HG03575 (cell line): ENCODE measurements at regions not wholly inside any gene's neighbourhood (a gene's known extent, or its start where the extent isn't known, plus 50 kb on each side); places are given as distances from the start of the nearest gene placed in this dataset.
"Not testable (repeated sequence)": the region's sequence is repeated elsewhere in the genome, so short reads cannot be mapped to it uniquely, and the experiment has no call there.

ENCODE experiments used
- ATAC-seq: cut with Tn5 transposase; IDR thresholded peaks from one replicate; pipeline ENCODE4 v1.9.1; 2021; ENCODE audit not compliant: unreplicated experiment, insufficient number of reproducible peaks, low FRiP score; ENCODE audit errors: extremely low read depth

DNA sequence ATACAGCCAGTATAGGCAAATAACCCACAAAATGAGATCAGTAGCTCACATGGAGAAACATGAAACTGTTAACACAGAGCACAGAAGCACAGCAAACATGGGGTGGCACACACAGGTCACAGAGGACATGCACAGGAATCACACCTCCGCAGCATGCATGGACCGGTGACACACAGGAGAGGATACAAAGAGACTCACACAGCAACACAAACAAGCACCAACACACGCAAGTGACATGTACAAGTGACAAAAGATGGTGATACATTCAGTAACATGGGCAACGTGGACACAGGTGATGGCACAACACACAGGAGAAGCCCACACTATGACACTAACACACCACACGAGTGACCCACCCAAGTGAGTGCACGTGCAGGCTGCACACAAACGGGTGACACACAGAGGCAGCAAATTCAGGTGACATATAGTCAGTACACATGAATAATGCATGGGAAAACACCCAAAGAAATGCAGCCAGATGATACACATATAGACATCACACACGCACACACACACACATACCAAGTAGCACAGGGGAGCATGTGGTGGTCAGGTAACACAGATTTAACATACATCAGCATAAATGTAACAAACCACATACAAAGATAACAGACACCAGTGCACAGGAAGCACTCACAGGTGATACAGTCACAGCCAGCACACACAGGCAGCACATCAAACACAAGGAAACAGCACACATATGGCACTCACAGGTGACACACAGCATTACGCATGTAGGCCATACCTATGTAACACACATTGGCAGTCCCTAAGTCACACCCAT lies 216.0 kb upstream of the SFSWAP start:
- ATAC-seq = no peak

GRCh38 chr12:131497966-131498365 lies 212.9 kb upstream of the SFSWAP start:
- no peak for ATAC-seq

- no peak for ATAC-seq
Observed at GRCh38 chr12:131499160-131499863, 211.6 kb upstream of the SFSWAP start.

GRCh38 chr12:131499864-131500190 lies 211.1 kb upstream of the SFSWAP start:
- no peak for ATAC-seq

- no peak for ATAC-seq
Observed at GRCh38 chr12:131500564-131500963, 210.3 kb upstream of the SFSWAP start.

DNA sequence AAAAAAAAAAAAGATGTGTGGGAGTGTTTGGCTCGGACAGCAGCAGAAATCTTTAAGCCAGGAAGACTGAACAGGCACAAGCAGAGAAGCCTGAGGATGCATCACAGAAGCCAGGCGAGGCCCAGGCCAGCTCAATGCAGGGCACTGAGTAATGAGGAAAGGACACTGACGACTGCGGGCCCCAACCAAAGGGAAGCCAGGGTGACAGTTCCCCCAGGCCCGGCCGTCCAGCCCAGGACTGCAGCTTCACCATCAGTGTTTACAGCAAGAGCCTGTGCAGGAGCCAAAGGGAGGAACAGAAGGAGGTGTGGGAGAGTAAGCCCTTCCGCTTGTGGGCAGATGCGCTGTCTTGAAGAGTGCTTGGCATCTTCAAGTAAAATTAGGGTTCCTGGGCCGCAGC lies 205.3 kb upstream of the SFSWAP start:
- ATAC-seq = no peak

DNA sequence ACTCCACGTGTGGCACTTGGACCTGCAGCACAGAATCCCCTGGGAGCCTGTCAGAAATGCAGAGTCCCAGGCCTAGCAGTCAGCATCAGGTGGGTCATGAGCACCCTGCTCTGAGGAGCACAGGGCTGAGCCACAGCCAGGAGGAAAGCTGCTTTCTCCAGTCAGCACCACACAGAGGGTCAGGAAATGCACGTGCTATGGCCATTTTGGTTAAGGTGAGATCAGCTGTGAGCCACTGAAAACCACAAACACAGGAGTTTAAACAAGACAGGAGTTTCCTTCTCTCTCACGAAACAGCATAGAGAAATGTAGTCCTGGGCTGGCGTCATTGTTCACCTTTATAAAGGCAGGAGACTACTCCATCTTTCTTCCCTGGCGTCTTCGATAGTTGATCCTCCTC lies 204.5 kb upstream of the SFSWAP start:
- ATAC-seq = no peak

DNA sequence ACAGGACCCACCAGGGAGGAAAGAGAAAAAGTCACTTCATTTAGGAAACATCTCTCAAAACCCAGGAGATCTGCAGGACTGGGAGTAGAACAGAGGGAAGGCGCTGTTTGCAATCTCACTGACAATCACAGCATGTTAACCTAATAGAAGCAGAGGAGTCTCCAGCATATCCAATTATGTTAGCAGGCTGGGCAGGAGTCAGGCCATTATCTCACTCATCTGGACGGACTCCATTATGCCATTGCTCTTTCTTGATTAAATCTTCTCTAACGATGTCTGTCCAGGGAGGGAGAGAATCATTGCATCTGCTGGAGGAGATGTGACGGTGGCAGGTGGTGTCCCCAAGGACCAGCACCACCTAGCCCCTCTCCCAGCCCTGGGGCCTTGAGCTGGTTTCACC lies 203.8 kb upstream of the SFSWAP start:
- ATAC-seq = no peak

DNA sequence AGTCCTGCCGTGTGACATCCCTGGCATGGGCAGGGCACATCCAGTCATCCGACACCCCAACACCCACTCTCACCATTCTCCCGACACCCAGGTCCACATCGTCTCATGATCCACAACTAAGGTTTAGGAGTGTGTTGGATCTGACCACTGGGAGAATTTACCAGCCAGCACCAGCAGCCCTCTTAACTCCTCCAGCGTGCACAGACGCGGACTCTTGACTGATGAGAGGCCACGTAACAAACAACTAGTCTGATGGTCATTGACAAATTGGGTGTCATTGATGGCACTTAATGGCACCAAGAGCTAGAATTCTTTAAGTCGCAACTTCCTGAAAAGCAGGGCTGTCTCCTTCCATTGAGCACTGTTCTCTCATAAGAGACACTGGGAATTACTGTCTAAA lies 203.0 kb upstream of the SFSWAP start:
- no peak for ATAC-seq

GRCh38 chr12:131509701-131510100 lies 201.2 kb upstream of the SFSWAP start:
- ATAC-seq = no peak

- no peak for ATAC-seq
Observed at GRCh38 chr12:131510431-131510830, 200.5 kb upstream of the SFSWAP start.

GRCh38 chr12:131511391-131511802 lies 199.5 kb upstream of the SFSWAP start:
- ATAC-seq = peak; percentile 89

DNA sequence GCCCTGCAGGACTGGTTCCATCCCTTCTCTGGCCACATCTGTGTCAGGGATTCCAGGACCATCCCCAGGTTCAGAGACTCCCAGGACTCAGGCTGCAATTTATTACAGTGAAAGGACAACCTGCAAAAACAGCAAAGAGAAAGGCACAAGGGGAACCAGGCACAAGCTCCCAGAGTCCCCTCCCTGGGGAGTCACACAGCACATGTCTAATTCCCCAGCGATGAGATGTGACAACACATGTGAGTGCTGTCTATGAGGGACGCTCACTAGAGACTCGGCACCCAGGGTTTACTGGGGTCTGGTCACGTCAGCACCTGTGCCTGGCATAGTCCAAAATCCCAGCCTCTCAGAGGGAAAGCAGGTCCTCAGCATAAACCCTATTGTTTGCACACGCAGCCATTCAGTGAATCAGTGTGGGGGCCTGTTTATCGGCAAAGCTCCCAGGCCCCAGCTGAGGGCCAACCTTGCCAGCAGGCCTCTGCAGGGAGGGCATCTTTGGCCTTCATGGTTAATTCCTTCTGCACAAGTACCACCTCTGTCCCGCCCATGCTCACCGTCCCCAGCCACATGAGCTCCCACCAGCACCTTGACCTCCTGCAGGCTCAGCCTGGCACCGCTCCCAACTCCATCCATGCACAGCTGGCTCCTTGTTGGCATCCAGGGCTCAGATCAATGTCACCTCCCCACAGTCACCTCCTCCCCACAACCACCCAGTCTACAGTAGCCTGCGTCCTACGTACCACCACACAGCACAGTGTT lies 198.9 kb upstream of the SFSWAP start:
- ATAC-seq = no peak

GRCh38 chr12:131513606-131514005 lies 197.3 kb upstream of the SFSWAP start:
- ATAC-seq = no peak

DNA sequence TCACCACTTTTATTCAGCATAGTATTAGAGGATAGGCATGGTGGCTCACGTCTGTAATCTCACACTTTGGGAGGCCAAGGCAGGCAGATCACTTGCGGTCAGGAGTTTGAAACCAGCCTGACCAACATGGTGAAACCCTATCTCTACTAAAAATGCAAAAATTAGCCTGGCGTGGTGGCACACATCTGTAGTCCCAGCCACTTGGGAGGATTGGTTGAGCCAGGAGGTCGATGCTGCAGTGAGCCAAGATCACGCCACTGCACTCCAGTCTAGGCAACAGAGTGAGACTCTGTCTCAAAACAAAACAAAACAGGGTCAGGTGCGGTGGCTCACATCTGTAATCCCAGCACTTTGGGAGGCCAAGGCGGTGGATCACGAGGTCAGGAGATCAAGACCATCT lies 190.3 kb upstream of the SFSWAP start:
- not testable (repeated sequence) for ATAC-seq

DNA sequence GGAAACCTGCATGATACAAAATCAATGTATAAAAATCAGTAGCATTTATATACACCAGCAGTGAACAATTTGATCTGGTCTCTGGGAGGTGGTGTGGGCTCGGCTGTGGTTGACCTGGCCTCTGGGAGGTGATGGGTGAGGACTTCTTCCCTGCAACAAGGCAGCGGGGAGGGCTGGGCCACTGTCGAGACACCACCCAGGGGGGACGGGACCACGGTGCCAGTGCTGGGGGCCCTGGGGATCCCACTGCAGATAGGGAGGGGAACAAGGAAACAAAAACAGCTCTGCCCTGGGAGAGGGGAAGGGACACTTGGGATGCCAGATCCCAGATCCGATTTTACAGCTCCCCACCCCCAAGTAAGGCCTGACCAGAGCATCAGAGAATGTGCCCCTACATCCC lies 189.6 kb upstream of the SFSWAP start:
- ATAC-seq = no peak

GRCh38 chr12:131525795-131526508 lies 184.9 kb upstream of the SFSWAP start:
- ATAC-seq = no peak

GRCh38 chr12:131527092-131527491 lies 183.8 kb upstream of the SFSWAP start:
- no peak for ATAC-seq

- ATAC-seq = no peak
Observed at GRCh38 chr12:131527736-131528135, 183.2 kb upstream of the SFSWAP start.
